GM18519 (cell line): ENCODE measurements at regions not wholly inside any gene's neighbourhood (a gene's known extent, or its start where the extent isn't known, plus 50 kb on each side); places are given as distances from the start of the nearest gene placed in this dataset.

Source experiments
- ATAC-seq: cut with Tn5 transposase; IDR thresholded peaks from one replicate; pipeline ENCODE4 v1.9.1; 2021; ENCODE audit warnings: mild to moderate bottlenecking, moderate library complexity; ENCODE audit not compliant: unreplicated experiment, low FRiP score

DNA sequence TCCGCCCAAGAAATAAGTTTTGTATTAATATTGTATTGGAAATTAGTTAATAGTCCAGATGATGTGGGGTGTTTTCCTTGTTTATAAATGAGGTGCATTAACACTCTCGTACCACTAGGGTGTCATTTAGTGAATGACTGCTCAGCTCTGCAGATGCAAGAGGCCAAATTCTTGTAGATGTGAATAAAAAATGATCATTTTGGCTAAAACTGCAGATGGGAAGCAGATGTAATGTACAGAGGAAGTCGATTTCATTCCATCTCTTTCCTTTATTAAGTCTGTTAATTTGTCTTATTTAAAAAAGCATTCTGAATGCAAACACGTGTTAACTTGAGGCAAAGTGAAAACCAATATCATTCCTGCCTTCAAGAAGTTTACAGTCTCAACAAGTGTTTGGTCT lies 108.1 kb downstream of the DHX15 start:
- ATAC-seq: no peak

DNA sequence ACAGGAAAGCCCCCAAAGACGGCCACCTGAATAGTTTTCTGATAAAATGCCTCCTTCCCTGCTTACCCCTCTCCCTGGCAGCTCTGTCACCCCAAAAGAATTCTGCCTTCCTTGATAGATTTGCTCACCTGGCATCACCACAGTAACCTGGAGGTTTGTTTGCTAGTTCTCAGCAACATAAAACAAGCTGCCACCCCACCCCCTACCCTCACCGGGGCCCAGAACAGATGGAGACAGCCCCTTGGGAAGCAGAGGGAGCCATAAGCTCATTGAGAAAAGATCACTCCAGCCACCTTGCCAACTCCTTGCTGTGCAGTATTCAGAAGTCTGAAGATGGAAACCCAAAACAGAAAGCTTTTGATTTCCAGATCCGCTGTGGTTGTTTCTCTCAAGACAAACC lies 108.6 kb downstream of the DHX15 start:
- ATAC-seq: no peak

DNA sequence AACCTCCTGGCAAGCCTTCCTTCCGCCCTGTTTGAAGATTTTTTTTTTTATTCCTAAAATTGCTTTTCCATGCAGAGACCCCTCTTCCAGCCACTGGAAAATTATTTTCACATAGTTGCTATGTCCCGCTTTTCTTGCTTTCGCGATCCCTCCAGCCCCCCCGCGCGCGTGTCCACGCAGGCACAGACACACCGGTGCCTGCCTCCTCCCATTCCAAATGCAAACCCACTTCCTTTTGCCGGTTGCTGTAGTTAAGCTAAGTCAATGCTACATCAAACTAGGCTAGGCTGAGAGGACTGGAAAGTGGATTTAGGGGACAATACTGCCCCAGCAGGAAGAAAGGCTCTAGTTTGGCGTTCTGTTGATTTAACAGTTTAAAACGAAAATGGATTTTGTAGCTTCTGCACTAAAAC lies 111.0 kb downstream of the DHX15 start:
- ATAC-seq: no peak

DNA sequence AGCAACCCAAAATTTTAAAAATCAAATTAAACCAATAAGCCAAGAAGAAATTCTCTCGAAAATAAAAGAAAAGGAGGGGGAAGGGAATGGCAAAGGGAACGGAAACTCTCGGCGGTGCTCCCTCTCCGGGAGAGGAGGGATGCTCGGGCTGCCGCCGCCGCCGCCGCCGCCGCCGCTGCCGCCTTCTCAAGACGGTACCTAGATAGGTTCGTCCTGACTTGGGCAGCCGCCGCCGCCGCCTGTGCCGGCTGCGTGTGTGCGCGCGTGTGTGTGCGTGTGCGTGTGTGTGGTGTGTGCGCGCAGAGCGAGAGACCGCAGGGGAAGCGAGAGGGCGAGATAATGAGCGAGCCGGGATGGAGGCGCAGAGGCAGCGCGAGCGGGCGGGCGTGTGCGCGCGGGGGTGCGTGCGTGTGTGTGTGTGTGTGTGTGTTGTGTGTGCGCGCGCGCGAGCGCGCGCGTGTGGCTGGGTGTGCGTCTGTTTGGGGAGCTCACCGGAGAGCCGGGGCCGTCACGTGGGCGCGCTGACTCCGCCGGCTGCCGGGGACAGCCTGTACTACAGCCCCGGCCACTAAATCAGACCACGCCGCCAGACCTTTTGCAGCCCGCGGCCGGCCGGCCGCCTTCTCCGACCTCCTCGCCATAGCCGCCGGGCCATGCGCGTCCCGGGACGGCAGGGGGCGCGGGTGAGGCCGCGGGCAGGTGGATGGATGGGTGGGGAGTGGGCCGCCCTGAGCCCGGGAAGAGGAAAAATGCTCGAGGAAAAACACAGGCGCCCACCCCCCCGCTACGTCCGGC lies 111.6 kb downstream of the DHX15 start:
- ATAC-seq: peak; percentile 51

DNA sequence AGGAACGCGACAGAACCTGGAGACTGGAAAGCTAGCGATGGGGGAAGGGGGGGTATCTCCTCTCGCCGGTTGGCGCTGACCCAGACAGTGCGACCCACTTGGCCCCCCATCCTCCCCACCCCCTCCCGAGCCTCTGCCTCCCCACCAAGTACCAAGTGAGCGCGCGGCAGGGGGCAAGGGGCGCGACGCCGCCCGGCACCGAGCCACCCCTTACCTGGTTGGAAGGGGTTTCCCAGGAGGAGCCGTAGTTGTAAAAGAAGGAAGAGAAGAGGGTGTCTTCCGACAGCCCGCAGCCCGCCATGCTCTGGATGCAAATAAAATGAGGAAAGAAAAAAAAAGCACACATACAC lies 112.2 kb downstream of the DHX15 start:
- no peak for ATAC-seq

DNA sequence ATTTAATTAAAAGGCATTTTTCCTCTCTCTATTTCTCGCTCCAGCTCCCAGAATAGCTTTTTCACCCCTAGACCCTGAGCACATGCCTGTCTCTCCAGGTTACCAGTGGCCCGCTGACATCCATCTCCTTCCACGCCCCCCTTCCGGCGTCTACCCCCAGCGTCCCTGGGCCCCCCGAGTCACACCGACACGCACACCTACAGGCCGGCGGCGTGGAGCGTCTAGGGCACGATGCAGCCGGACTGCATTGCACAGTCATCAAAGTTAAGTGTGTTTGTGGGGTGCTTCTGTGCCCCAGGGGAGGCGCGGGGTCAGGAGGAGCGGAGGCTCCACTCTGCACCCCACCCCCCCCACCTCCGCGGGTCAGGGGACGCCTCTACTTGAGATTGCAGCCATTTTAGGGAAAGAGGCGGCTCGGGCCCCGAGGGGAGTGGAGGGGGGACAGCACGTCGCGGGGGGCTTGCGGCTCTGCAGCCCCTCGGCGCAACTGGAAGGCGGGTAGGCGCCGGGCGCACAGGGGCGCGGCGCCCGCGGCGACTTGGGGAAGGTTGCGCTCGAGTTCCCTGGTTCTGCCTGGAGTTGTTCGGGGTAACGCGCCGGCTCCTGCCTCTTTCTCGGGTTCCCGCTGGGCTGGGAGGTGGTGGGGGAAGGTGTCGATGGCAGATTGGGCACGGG lies 112.7 kb downstream of the DHX15 start:
- ATAC-seq: no peak

DNA sequence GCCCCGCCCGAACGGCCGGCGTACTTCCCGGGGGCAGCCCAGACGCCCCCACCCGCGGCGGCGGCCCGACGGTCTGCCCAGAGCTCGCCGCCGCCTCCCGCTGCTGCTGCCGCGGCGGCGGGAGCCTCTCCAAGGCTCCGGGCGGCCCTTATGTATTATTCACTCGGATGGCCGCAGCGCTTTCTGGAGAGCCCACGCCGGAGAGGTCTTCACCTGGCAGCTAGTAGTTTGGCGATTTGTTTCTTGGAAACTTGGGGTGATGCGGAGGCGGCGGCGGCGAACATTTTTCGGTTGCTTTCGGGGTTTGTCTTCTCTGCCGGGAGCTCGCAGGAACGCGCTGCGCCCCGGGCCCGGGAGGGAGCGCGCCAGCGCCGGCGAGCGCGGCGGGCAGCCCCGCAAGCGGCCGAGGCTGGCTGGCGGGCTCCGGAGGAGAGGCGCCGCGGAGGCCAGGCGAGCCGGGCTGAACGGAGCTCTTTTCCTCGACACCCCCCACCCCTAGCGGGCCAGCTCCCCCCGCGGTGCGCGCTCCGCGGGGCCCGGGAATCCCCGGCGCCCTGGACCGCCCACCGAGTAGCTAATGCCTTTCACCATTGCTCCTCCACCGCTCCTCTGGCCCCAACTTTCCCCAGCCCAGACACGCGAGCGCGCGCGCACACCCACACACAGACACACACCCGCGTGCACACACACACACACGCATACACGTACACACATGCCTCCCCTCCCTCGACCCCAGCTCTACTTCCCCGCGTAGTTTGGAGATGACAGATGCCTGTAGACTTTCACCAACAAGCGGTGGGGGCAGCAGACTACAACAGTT lies 113.5 kb downstream of the DHX15 start:
- ATAC-seq: no peak

DNA sequence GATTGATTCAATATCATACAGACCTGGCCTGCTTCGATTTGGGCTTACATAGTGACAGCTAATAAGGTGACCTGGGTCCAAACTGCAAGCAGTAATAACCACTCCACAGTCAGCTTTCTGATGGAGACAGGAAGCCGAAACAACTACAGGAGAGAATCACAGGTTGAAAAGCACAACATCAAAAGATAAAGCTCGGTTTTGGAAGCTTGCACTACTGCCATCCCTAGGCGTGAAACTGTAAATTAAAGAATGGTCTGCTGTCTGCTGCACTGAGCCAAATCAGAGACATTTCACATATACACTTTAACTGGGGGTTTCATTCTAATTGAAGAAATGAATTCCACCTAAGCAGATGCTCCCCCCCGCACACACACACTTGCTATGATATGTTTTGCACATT lies 116.3 kb downstream of the DHX15 start:
- no peak for ATAC-seq

DNA sequence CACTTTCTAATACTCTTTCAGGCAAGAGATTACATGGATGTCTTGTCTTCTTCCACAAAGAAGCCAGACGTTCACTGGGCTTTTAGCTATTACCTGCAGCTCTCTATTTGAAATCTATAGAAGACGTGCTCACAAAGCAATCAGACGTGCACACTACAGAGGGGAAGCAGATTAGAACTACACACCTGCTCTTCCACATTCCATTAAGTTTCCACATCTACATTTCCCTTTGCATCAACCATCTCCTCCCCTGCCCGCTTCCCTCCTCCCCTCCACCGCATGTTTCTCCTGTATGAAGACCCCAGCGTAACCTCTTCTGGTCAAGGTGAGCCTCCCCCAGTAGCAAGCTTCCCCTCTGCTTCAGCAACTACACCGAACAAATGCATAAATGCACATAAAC lies 119.8 kb downstream of the DHX15 start:
- no peak for ATAC-seq

DNA sequence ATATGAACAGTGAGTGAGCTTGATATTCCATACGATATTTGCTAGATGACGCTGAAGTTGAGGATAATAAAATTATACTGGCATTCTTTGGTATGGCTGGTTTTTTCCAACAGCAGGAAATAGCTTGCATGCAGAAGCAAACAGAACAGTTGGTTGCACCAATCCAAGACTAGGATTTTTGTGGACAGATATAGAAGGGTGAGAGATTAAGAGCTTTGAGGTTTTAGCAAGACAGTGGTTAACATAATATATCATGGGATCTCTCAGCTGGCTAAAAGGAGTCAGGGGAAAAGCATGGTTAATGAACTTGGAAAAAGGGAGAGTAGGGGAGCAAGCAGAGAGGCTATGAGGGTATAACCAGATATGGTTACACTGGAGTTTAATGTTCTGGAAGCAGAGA lies 127.9 kb downstream of the DHX15 start:
- no peak for ATAC-seq

DNA sequence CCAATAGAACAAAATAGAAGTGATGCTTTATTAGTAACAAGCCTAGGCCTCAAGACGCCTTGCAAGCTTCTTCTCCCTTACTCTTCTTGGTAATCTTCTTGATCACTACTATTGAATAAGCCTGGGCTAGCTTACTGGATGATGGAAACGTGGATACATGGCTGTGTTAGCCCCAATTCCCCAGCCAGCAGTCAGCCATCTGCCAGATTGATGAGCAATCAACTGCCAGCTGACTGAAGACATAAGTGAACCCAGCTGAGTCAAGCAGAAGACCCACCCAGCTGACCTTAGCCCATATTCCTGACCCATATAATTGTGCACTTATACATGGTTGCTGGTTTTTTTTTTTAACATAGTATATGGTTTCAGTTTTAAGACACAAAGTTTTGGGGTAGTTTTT lies 130.4 kb downstream of the DHX15 start:
- ATAC-seq: no peak

DNA sequence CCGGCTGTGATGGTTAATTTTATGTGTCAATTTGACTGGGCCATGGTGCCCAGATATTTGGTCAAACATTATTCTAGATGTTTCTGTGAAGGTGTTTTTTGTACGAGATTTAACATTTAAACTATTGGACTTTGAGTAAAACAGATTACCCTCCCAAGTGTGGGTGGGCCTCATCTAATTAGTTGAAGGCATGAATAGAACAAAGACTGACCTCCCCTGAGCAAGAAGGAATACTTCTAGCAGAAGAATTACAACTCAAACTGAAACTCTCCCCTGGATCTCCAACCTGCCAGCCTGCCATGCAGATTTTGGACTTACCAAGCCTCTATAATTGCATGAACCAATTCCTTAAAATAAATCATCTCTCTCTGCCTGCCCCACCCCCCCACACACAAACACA lies 132.5 kb downstream of the DHX15 start:
- no peak for ATAC-seq

DNA sequence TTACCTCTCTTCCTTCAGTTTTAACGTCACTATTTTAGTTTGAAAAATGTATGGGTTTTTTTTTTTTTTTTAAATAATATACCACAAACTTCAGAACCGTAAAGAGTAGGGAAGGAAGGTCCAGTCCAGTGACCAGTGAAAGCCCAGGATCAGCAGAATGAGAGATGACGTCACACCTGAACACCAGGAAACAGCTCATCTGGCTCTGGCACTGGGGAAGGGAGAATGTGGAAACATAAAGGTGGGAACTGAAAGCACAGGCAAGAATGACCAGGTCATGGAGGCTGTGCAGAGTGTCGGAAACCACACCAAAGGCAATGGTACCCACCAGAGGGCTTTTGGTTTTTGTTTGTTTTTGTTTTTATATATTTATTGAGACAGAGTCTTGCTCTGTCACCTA lies 141.2 kb downstream of the DHX15 start:
- ATAC-seq: no peak

DNA sequence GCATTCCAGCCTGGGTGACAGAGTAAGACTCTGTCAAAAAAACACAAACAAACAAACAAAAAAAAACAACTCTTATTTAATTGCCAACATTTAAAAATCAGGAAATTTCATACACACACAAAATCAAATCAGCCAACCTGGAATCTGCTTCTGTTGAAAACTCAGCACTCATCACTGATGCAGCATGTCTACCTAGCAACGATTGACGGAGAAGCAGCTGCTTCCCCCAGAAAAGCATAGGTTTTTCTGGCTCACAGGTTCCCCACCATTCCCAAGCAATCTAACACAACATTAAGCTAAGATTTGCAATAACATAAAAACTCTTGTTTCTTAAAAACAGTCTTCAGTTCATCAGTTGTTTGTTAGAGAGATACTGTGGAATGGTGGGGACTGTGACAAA lies 143.6 kb downstream of the DHX15 start:
- no peak for ATAC-seq

DNA sequence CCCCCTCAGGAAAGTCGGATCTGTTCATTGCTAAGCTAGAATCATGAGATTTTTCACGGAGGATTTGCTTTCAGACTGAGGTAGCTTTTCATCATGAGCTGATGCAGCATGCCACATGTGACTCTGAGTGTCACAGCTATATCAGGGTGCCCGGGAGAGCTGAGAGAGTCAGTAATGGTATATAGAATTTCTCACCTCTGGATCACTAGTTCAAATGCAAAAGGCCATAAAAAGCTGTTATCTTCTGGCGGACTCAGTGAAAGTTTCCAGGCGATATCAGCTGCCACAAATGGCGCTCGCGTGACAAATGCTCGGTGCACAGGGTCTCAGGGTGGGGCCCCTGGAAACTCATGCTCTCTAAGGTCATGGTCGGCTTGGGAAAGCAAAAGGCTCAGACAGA lies 150.1 kb downstream of the DHX15 start:
- no peak for ATAC-seq

DNA sequence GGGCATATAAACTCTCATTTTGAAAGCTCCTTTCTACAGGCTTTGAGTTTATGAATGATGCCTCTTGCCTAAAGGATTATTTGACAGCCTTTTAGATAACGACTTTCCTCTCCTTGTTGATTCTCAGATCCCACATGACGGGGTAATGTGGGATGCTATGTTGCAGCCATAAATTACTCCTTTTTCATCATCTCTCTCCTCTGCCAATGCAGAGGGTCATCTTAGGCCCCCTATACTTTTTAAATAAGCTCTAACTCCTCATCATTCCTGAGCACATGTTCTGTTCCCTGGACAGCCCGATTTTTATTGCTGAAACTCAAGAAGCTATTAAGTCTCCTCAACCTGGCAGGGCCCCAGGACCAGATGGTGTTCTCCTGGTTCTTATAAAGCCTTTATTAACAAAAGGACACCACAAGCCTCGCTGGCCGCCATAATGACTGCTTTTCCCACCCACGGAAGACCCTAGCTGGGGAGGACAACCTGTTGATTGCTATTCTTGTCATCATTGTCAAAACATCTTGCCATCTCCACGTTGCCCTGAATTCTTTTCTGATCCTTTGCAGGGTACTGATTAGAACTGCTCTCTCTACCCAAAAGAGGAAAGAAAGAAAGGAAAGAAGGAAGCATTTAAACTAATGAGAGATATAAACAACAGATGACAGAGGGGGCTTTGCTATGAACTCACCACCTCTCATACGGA lies 150.7 kb downstream of the DHX15 start:
- no peak for ATAC-seq

DNA sequence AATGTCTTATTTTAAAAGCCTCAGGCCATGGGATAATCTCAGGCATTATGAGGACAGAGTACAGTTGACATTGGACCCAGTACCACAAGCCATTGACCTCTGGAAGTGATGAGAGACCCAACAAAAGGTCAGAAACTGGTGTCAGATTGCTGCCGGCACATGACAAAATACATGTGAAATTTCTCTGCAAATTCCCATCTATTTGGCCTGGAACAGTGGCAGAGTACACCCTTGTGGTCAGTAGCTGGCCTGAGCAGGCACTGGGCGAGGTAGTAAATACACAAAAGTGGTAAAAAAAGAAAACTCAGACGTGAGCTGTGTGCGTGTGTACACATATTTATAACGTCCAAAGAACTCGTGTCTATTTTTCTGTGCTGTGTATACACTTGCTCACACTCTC lies 155.5 kb downstream of the DHX15 start:
- no peak for ATAC-seq

DNA sequence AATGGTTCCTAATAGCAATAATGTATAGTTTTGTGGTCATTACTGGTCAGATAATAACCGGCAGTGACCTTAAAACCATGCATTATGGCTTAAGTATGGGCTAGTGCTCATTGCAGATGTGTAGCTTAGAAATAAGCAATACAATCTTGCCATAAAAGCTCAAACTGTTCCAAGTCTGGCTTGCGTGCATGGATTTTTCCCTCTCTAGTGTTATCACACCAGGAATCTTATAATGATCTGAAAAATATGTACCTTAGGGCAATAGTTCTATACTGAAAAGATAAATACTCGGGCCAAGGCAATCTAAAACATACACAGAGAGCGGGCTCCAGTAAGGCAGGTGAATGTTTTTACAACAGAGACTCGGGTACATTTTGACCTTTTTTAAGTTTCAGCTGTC lies 157.8 kb downstream of the DHX15 start:
- ATAC-seq: no peak

DNA sequence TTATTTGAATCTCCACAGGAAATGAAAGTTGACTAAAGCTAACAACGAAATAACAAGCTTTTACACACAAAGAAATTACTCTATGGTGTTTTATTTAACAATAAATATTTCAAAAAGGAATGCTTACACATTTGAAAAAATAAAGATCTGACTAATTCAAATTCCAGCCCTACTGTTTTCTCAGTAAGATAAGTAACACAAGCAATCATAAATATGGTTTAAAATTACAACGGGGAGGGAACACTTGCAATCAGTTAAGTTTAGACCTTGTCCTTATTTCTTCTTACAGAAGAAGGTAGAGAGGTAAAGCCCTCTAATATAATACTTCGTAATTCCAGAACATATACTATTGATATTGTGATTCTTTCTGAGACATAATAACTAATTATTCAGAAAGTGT lies 158.5 kb downstream of the DHX15 start:
- no peak for ATAC-seq

DNA sequence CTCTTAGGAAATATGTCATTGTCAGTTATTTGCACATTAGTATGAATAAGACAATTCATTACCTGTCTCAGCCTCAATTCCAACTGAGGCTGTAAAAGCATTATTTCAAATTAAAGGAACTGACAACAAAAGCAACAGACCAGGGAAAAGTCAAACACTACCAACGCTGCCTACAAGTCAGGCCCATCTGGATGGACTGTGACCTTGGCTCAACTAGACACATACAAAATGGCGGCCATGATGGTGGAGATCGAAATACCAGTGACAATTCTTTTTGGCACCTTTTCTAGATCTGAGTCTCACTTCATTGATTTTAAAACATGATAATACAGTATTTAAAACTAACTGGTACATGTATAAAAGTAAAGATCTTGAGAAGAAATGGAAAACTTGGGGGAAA lies 160.7 kb downstream of the DHX15 start:
- ATAC-seq: no peak

DNA sequence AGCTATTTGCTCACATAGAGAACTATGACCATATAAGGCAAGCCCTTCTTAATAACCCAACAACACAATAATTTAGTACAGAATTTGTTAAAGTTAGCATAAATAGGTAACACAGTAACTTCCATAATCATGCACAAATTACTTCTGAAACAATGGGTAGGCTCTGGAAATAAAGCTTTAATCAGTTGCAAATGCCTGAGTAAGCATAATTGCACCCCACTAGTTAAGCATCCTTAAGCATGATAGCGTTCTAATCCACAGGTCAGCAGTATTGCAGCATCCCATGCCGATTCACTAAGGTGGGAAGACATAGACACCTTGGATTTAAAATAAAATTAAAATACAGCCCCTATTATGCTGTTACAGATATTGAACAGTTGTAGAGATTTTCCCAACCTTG lies 161.7 kb downstream of the DHX15 start:
- ATAC-seq: no peak
